GM21528 (cell line): ENCODE measurements at regions not wholly inside any gene's neighbourhood (a gene's known extent, or its start where the extent isn't known, plus 50 kb on each side); places are given as distances from the start of the nearest gene placed in this dataset.
"Not testable (repeated sequence)": the region's sequence is repeated elsewhere in the genome, so short reads cannot be mapped to it uniquely, and the experiment has no call there.

Experiments used
- ATAC-seq: cut with Tn5 transposase; IDR thresholded peaks from one replicate; pipeline ENCODE4 v1.9.1; 2021; ENCODE audit warnings: mild to moderate bottlenecking, moderate library complexity; ENCODE audit not compliant: unreplicated experiment, low FRiP score

- ATAC-seq = no peak
These were observed 201.1 kb downstream of the PTH2R start for GRCh38 chr2:208607694-208608093.

DNA sequence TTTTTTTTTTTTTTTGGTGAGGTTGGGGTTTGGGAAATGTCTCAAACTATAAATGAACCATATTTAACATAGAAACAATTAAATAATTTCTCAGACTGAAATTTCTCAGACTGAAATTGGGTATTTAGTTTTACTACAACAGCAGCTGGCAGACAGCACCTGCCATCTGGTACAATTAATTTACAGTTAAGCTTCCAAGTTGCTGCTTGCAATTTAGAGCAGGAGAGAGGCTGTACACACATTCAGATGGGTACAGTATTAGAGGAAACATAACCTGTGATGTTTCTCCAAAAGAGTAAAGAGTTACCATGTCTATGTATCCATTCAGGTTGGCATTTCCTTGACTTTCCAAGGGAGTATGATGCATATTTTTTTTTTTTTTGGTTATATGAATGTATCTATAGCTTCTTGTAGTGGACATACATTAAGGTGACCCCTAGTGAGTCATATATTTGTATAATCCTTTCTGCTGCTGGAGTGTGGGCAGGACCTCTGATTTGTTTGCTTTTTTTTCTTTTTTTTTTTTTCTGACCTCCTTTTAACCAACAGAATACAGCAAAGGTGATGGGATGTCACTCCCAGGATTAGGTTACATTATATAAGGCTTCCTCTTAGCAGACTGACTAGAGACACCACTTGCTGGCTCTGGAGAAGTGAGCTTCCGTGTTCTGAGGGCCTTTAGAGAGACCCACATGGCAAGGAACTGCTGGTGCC lies 201.7 kb downstream of the PTH2R start:
- ATAC-seq = no peak

GRCh38 chr2:208609166-208609804 lies 202.7 kb downstream of the PTH2R start:
- no peak for ATAC-seq

GRCh38 chr2:208615675-208616074 lies 209.1 kb downstream of the PTH2R start:
- not testable (repeated sequence) for ATAC-seq

DNA sequence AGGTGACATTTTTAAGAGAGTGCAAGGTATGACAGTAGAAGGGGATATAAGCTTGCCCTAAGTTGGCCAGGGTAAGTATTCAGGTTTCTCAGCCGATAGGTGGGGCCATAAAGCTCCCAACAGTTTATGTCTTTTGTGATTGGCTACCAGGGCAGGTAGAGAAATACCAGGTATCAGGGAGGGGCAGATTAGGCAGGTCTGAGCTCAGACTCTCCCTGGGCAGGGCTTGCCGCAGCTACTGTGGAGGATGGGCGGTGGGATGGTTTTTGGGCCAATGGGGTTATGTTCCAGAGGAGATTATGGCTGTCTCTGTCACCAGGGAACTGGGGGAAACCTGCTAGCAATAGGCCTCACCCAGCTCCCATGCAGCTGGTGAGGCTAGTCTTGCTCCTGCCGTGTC lies 211.6 kb downstream of the PTH2R start:
- no peak for ATAC-seq

DNA sequence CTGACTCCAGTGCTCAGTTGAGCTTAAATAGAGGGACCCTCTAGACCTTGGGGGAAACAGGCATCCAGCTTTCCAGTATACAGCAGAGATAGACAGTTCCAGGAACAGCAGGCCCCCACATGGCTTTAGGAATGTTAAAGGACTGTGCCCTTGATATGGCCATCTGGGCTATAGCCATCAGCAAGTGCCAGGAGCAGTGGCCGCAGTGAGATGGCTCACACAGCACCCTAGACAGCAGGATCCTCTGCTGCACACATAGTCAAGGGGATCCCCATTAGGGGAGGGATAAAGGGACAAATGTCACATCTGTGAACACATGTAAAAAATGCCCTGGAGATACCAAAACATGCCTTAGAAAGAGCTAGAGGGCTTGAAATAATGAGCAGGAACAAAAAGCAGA lies 213.4 kb downstream of the PTH2R start:
- ATAC-seq = no peak

GRCh38 chr2:208620487-208620978 lies 213.9 kb downstream of the PTH2R start:
- ATAC-seq = no peak

DNA sequence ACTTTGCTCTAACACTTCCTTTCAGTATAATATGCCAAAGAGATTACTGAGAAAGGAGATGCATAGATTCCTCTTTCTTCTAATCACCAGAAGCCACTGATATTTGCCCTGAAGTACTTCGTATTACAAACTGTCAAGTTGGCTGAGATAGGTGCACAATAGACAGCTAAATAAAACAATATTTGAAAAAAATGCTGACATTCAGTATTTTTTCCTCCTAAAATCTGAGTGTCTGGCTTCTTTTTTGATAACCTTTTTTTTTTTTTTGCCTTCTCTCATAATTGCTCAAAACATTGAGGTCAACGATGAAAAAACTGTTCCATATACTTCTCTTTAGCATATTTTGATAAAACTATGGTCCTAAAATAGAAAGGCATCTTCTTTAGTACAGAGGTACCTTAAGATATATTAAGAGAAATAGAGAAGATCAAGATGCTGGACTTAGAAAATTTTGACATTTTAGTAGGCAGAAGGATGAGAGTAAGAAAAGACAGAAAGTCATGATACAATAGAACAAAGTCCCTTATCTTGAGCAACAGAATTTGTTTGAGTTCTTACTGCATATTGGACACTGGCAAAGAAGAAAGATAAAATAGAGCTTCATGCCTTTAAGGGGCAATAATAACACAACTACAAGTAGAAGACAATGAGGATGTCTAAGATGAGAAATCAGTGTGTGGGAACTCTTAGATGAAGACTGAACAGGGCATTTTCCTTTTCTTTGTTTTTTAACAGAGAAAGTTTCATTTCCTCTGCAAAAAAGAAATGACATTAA lies 220.7 kb downstream of the PTH2R start:
- ATAC-seq = no peak

GRCh38 chr2:208627916-208628315 lies 221.3 kb downstream of the PTH2R start:
- ATAC-seq = no peak

GRCh38 chr2:208638059-208638458 lies 231.5 kb downstream of the PTH2R start:
- no peak for ATAC-seq

DNA sequence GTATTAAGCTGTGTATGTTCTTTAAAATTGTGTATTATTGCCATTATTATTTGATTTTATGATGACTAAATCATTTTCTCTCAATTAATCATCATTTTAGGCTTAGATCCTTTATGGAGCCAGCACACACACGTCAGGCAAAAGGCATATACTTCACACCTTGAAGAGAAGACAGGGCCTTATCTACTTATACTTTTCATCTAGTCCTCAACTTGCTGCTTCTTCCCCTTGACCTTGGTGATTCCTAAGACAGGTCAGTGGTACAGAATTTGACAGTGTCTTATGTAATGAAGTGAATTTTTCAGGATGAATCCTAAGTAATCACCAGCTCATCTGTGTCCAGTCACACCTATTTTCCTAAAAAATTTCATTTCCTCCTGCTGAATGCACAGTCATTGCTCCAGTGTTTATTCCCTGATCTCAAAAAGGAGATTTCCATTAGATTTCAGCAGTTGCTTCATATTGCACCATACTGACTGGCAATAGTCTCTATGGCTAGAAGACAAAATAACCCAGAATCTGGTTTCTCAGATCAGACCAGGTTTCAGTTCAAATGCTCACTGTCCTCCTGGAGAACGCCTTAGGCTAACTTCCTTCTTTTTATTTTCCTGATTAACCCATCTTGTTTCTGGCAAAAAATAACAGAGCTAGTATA lies 235.7 kb downstream of the PTH2R start:
- ATAC-seq = no peak

DNA sequence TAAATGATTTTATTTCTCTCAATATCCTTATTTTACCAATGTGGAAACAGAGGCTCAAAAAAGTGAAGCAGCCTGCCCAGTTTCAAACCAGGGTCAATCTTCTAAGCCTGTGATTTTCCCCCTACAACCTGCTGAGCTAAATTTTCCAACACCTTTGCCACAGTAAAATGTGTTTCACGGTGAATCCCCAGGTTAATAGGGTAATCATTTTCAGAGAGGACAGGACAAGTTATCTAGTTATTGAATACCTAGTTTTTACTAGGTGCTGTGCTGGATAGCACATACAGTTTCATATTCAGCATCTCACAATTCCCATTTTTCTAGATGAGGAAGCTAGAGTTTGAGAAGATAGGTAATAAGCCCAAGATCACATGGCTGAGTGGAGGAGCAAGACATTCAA lies 236.6 kb downstream of the PTH2R start:
- ATAC-seq = no peak

DNA sequence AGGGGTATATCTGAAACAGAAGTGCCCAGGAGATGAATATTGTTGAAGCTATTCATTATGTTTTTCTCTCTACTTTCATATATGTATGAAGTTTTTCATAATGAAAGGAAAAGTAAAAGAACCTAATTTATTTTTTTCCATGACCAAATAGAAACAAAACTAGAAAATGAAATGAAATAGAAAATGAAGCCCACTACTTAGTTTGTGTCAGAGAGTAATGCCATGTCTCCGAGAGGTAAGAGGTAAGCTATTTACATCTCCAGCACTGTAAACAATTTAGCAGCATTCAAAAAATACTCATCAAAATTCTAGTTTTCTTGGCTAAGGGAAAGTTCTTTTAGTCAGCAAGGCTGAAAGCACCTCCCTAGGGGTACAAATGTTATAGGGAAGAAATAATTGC lies 238.6 kb downstream of the PTH2R start:
- ATAC-seq = no peak

GRCh38 chr2:208648368-208648767 lies 241.8 kb downstream of the PTH2R start:
- ATAC-seq = no peak

DNA sequence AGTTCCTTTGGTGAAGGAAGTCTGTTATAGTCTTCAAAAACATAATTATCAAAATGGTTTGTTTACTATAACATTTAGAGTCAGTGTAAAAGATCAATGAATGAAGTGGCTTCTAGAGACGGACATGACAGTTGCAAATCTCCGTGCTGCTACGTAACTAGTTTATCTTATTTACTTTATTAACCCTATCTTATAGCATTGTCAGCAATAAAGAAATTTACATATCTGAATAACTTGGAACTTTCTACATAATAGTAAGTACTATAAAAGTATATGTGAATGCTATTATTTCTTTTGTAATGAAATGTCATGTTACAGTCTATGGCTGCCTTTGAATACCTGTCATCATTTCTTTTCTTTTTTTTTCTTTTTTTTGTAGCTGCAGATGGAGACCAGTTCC lies 246.8 kb downstream of the PTH2R start:
- ATAC-seq = no peak

DNA sequence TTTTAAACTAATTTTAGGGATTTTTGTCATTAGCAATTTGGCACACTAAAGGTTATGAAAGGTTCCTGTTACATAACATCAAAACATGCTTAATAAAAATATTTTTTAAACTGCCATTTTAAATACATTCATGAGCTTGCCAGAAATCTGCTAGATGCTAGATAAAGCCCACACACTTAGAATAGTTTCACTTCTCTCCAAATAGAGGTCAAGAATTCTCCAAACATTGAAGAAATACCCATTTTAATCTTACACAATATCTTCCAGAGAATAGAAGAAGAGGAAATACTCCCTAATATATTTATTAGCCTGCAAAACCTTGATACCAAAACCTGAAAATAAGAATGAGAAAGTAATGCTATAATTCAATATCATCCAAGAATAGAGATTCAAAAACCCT lies 247.5 kb downstream of the PTH2R start:
- no peak for ATAC-seq

- no peak for ATAC-seq
These were observed 250.9 kb downstream of the PTH2R start for GRCh38 chr2:208657468-208657867.

- no peak for ATAC-seq
These were observed 262.8 kb downstream of the PTH2R start for GRCh38 chr2:208669394-208669793.

DNA sequence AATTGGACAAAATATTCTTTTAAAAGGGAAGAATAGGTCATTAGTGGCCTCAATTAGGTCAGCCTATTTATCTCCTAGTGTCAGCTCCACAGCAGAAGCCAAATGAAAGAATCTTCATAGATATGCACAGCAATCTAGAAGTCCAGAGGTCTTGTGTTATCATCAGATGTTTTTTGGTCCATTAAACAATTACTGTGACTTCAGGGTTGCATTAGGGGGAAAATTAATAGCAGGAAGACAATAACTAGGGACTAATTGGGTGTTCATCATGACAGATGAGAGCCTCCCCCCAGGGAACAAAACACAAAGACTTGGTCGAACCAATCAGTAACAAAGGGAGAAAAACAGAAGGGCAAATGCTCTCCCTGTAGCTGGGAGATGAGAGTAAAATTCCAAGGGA lies 264.7 kb downstream of the PTH2R start:
- no peak for ATAC-seq

DNA sequence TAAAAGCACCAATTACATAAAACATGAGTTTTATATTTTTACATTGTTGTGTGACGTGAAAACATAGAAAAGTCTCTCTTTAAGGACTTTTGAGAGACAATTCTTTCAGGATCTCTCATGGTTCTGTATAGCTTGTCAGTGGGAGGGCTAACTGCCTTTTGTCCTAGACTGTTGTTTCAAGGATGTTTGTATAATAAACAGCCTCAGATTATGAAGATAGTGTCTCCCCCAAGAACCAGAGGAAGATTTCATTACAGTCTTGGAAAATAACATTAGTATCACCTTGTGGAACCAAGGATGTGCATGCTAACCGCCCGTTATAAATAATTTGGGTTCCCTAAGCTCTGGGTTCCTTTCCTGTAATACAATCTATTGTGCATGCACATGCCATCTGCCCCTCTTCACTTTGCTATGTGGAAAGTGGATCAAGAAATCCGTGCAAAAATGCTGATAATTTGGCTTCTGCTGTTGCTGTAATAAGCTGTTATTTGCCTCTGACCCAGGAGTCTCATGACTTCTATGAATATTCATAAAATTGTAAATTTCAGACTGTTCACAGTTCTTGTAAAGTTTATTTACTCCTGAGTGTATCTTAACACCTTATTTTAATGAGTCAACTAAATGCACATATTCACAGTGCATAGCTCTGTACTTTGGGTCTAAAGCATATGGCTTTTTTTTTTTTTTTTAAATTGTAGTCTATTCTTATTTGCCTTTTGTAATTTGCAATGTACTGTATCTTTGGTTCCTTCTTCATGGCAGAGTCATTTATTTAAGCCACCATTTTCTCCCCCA lies 265.5 kb downstream of the PTH2R start:
- no peak for ATAC-seq
